H1 (cell line): ENCODE measurements at regions not wholly inside any gene's neighbourhood (a gene's known extent, or its start where the extent isn't known, plus 50 kb on each side); places are given as distances from the start of the nearest gene placed in this dataset.

Experiments used
- EGR1 ChIP-seq: IDR thresholded peaks from 2 replicates; pipeline ENCODE4 v1.6.1; 2011; ENCODE audit warnings: low read depth, low read length, borderline replicate concordance
- FOSL1 ChIP-seq: IDR thresholded peaks from 2 replicates; pipeline ENCODE4 v1.6.1; 2011; ENCODE audit warnings: mild to moderate bottlenecking, low read depth, low read length, moderate library complexity; ENCODE audit not compliant: insufficient read depth
- GABPA ChIP-seq: IDR thresholded peaks from 2 replicates; pipeline ENCODE4 v1.6.1; 2011; ENCODE audit warnings: mild to moderate bottlenecking, low read length, moderate library complexity, borderline replicate concordance; ENCODE audit not compliant: insufficient read depth
- JUND ChIP-seq: IDR thresholded peaks from 2 replicates; pipeline ENCODE4 v1.6.1; 2011; ENCODE audit warnings: mild to moderate bottlenecking, improper control_type of control experiment, low read length
- POU5F1 ChIP-seq: IDR thresholded peaks from 2 replicates; pipeline ENCODE4 v1.6.1; 2011; ENCODE audit warnings: low read depth, mild to moderate bottlenecking, low read length, moderate library complexity
- SAP30 ChIP-seq: fragments of 300-600 bp; sonication (generic); IDR thresholded peaks from 2 replicates; pipeline ENCODE4 v1.7.1; 2012; ENCODE audit warnings: low read length, moderate library complexity, mild to moderate bottlenecking, inconsistent platforms; ENCODE audit not compliant: insufficient read depth, insufficient replicate concordance
- SIRT6 ChIP-seq: IDR thresholded peaks from one replicate; pipeline ENCODE4 v1.7.1; 2012; ENCODE audit warnings: low read length, inconsistent platforms
- TBP ChIP-seq: IDR thresholded peaks from 2 replicates; pipeline ENCODE4 v1.6.1; 2011; ENCODE audit warnings: low read depth, low read length, improper control_type of control experiment
- TCF12 ChIP-seq: IDR thresholded peaks from 2 replicates; pipeline ENCODE4 v1.6.1; 2011; ENCODE audit warnings: low read depth, mild to moderate bottlenecking, low read length

GRCh38 chr21:19853709-19854575 is 1144.3 kb upstream of the NCAM2 start (continued):
- no peak for TF ChIP-seq EGR1
- TF ChIP-seq POU5F1 = no peak
- TF ChIP-seq JUND = no peak
- TF ChIP-seq FOSL1 = no peak
- TF ChIP-seq SIRT6 = no peak
- TF ChIP-seq TCF12 = no peak
- no peak for TF ChIP-seq TBP
- no peak for TF ChIP-seq SAP30
- no peak for TF ChIP-seq GABPA
